Right kidney (tissue), 1 donor: ENCODE measurements at regions not wholly inside any gene's neighbourhood (a gene's known extent, or its start where the extent isn't known, plus 50 kb on each side); places are given as distances from the start of the nearest gene placed in this dataset.

Experiments used
- DNase-seq: peaks from one replicate; pipeline ENCODE4 v3.0.0-alpha.2; 2016

DNA sequence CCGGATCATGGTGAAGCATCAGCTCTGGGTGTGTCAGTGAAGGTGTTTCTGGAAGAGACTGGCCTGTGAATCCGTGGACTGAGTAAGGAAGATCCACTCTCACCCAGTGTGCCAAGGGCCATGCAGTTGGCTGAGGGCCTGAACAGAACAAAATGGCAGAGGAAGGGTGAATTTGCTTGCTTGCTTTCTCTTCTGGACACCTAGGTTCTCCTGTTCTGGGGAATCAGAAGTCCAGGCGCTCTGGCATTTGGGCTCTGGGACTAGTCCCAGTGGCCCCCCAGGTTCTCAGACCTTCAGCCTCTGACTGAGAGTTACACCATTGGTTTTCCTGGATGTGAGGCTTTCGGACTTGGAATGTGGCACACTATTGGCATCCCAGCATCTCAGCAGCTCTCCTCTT lies 1170.8 kb downstream of the TBC1D22A start:
- no peak for DNase-seq

- DNase-seq: no peak
Measured at GRCh38 chr22:47929646-47930185, 1167.3 kb downstream of the TBC1D22A start.

DNA sequence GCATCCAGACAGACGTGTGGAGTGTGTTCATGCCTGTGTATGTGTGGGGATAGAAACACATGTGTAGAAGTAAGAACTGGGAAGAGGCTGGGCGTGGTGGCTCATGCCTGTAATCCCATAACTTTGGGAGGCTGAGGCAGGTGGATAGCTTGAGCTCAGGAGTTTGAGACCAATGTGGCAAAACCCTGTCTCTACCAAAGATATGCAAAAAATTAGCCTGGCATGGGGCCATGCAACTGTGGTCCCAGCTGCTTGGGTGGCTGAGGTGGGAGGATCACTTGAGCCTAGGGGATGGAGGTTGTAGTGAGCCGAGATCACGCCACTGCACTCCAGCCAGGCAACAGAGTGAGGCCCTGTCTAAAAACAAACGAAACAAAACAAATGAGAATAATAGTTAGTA lies 1166.6 kb downstream of the TBC1D22A start:
- DNase-seq: peak; percentile 44

- no peak for DNase-seq
Measured at GRCh38 chr22:47928631-47929030, 1166.2 kb downstream of the TBC1D22A start.

GRCh38 chr22:47927648-47928210 lies 1165.3 kb downstream of the TBC1D22A start:
- DNase-seq: peak; percentile 30

DNA sequence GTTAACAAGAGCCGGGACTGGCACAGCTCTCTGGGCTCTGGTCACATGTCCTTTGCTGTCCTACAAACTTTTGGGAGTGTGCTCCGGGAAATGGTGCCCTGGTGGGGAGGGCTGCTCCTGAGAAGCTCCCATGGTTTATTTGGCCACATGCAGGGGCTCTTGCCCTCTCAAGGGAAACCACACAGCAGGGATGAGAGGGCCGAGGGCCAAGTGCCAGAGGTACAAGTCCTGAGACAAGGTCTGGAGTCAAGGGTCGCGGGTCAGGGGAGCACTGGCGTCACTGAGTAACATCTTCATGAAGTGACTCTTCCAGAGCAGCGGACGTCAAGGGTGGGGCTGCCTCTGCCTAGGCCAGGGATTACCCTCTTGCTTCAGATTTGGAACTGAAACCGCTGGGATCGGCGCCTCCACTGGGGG lies 1160.6 kb downstream of the TBC1D22A start:
- DNase-seq: no peak

DNA sequence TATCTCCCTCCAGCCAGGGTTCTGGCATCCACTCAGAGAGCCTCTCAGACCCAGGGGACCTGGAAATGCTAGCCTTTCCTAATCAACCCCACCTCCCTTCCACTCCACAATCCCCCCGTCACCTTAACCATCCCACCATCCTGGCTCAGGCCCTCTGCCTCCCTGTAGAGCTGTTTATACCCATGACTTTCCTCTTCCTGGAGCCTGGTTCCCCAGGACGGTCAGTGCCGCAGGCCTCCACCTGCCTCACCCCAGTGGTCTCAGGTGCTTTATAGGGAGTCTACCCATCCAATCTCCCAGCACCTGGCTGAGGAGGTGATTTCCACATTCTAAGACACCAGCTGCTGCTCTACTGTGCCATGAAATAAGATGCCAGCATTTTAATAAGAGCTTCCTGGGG lies 1159.5 kb downstream of the TBC1D22A start:
- DNase-seq: no peak

DNA sequence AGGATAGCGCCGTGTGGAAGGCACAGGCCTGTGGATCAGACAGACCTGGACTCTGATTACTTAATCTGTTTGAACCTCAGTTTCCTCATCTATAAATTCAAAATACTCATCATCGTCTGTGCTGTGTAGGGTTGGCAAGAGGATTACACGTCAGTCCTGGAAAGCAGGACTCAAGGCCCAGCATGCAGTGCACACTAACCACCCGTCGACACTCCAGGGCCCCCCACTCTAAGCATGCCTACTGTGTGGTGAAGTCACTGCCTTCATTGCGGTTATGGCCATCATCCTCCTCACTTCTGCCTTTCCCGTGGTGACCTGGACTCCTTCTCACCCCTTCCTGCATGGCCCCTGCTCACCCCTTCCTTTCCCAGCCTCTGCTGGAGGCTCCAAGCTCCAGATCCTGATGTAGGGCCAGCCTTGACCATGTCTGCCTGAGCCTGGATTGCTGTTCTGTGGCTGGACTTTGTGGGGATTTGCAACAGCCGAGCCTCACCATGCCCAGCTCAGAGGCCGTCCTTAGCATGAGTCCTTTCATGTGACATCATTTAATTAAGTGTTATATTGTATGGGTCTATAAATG lies 1158.0 kb downstream of the TBC1D22A start:
- DNase-seq: no peak

DNA sequence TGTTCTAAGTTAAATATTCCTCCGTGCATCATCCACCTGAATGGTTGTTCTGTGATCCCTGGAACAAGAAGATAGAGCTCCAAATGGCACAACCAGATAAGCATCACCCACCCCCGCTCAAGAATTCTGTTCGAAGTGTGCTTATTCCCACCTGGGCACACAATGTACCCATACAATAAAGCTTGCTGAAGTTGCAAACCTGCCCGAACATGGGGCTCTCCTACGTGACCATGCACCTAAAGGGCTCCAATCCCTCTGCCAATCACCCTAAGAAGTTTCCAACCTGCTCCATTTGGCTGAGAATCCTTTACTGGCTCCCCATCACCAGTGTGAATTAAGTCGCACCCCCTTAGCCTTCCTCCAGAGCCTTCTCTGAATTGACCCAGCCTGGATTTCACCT lies 1157.4 kb downstream of the TBC1D22A start:
- DNase-seq: no peak

DNA sequence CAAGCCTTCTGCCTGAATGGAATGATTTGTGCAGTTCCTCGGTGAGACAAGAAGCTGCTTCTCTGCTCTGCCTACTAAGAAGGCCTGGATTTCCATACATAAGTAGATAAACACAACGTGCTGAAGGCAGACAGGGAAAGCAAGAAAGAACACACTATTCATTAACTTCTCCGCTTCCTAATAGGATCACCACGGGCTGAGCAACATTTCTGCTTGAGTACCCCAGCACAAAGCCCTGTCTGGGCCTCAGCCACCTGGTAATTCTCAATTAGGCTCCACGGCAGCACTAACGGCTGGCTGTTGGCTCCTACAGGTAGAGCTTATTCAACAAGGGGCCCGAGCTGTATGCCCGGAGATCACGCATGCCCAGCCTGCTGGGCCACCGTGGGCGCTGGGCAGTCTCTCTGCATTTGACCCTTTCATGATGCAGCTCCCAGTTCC lies 1156.6 kb downstream of the TBC1D22A start:
- DNase-seq: peak; percentile 60

DNA sequence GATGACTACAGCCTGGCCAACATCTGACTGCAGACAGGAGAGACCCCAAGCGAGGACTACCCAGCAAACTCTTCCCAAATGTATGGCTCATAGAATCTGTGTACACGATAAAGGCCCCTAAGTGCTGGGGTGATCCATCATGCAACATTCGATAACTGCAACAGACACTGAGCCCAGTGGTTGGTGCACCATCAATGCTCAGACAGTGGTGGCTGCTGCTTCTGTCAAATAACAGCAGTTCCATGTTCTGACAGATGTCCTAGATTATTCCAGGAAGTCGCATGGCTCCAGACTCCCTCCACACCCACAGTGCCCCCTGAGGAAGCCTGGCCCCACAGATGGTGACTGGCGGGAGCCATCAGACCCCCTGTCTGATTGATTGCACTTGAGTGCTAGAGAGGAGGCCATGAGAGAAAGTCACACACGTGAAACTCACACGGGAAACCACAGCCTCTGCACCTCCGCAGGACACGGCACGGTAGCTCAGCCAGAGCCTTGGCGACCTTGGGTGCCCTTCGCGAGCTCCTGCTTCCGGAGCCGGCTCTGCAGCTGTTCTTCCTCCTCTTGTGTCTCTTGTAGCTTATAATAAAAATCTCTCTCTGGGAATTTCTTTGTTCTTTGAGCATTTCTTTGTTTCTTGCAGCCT lies 1155.9 kb downstream of the TBC1D22A start:
- peak; percentile 54 for DNase-seq

- no peak for DNase-seq
Measured at GRCh38 chr22:47914481-47915097, 1152.1 kb downstream of the TBC1D22A start.

DNA sequence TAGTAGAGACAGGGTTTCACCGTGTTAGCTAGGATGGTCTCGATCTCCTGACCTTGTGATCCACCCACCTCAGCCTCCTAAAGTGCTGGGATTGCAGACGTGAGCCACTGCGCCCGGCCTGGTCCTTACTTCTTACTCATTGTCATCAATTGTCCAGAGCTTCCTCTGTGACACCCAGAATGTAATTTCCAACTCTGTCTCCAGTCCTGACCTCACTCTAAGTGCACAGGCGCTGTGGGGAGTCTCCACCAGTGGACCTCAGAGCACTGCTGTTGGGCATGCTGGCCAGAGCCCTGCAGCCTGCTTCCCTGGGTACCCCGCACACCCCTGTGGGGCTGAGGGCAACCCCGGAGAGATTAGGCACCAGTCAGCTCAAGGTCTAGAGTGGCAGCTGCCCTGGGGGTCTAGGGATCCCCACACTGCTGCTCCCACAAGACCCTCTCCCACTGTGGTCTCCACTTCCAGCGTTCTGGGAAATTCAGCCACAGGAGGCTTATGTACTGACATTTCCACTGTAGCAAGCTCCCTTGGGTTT lies 1140.3 kb downstream of the TBC1D22A start:
- DNase-seq: no peak

- no peak for DNase-seq
Measured at GRCh38 chr22:47901911-47902310, 1139.5 kb downstream of the TBC1D22A start.

DNA sequence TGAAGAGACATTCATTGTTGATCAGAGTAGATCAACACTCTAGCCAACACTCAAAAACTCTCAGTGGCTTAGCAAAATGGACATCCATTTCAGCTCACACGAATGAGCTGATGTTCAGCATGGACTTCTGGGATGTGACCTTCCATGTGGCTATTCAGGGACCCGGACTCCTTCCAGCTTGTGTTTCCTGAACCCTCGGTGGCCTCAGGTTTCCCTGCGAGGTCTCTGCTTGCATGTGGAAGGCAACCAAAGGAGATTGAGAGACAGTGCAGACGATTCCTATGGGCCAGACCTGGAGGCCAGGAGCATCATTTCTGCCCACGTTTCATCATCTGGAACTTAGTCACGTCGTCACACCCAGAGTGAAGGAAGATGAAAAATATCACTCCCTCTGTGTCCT lies 1137.4 kb downstream of the TBC1D22A start:
- DNase-seq: no peak

- DNase-seq: no peak
Measured at GRCh38 chr22:47898946-47899345, 1136.5 kb downstream of the TBC1D22A start.

DNA sequence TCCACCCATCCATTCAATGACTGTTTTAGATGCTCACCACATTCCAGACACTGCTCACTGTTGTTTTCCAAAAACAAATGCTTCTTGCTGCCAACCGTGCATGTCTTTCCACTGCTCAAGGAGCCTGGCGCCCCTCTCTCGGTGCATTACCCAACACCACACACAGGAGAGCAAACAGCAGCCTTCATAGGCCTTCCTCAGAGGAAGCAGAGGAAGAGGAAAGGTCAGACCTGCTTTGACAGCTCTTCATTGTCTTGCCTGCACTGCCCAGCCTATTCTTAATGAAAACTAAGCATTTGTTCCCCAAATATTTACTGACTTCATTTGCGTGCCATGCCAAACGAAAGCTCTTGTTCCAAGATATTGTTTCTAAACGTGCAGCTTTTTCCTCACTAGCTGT lies 1129.2 kb downstream of the TBC1D22A start:
- DNase-seq: no peak

DNA sequence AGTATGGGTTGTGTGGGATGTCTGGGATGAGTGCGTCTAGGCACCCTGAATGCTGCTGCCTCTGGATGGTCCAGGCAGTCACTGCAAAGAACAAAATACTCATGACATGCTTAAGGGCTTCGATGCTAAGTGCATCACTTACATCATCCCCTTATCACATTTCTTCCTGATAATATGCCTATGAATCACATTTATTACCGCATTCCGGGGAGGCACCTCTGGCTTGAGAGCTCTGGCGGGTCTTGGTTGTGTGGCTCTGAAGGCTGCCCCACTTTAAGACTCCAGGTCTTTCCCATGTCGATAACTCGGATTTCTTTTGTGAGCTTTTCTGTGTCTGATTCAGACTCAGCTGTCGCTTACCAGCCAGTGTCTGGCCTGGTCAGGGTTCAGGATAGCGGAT lies 1126.4 kb downstream of the TBC1D22A start:
- no peak for DNase-seq

DNA sequence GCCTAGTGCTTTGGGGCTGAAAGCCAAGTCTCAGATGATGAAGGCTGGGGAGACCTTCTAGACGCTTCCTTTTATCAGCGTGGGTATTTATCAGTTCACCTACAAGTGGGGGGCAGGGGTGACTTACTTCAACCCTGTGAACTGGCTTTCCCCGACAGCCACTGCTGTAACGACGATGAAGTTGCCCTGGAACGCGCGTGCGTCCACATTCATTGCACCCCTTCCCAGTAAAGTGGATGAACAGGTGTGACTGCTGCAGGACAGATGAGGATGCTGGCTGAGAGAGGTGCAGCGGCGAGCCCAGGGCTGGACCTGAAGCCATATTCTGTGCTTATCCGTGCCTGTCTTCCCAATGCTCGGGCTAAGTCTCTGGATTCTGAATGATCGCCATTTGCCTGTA lies 1122.3 kb downstream of the TBC1D22A start:
- no peak for DNase-seq

- DNase-seq: no peak
Measured at GRCh38 chr22:47884200-47884599, 1121.8 kb downstream of the TBC1D22A start.

DNA sequence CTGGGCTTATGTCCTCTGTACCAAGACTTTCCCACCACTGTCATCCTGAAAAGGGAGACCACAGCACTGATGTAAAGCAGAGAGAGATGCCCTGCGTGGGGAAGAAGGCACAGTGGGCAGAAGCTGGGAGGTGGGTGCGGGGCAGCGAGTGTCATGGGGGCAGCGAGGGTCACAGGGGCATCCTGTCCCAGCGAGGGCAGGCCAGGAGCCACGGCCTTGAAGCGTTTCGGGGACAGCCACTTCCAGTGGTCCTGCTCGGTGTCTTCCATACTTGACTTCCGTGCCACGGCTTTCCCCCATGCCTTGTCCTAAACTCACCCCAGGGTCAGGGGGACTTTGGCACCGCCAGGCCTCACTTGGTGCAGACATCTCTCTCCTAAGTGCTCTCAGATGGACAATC lies 1121.3 kb downstream of the TBC1D22A start:
- DNase-seq: no peak

DNA sequence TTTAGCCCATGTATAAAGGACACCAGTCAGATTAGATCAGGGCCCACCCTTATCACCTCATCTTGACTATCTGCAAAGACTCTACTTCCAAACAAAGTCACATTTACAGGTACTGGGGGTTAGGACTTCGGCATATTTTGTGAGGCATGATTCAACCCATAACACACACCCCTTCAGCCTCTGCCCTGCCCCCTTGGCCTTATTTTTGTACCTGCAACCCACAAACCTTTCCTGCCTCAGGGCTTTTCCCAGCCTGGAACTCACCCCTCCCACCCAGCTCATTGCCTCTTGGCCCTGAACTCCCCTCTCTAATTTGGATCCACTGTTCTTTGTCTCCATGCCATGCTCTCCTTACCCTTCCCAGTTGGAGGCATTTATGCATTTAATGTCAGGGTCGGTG lies 1116.9 kb downstream of the TBC1D22A start:
- no peak for DNase-seq

DNA sequence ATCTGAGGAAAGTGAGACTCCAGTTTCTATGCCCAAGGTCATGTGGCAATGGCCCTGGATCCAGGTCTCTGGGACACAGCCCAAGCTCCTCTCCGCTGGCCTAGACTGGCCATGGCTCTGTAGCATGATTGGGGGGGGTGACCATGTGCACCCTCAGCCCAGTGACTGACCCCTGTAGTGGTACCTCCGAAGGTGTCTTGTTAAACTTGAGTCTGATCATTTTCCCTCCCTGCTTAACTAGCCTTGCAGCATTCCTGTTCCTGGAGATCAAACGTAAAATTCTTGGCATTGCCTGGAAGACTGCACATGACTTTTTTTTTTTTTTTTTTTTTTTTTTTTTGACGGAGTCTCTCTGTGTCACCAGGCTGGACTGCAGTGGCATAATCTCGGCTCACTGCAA lies 1116.0 kb downstream of the TBC1D22A start:
- DNase-seq: peak; percentile 26
